CD14-positive monocyte (primary cell): ENCODE measurements at regions not wholly inside any gene's neighbourhood (a gene's known extent, or its start where the extent isn't known, plus 50 kb on each side); places are given as distances from the start of the nearest gene placed in this dataset.
A peak's percentile ranks its signal among the peaks of the same experiment; 100 is the strongest.

Source experiments
- DNase-seq, 3 donors: peaks; one replicate each; pipeline ENCODE4 v3.0.0-alpha.2; 2011 to 2022
- H2AFZ ChIP-seq: 2 replicates; pipeline ENCODE4 v1.6.0; 2012; ENCODE audit warnings: mild to moderate bottlenecking, low read depth, low read length, inconsistent platforms; ENCODE audit not compliant: insufficient read depth, poor library complexity, severe bottlenecking
- H3K27ac ChIP-seq, 2 donors: 1 replicate in 1 of 2; 2 replicates in 1 of 2; pipeline ENCODE4 v1.5.1; 2012 to 2013; ENCODE audit warnings: low read length in 2 of 2, control low read depth in 1 of 2, inconsistent platforms in 1 of 2, low read depth in 1 of 2, mild to moderate bottlenecking in 1 of 2
- H3K27me3 ChIP-seq, 2 donors: one replicate each; pipeline versions ENCODE4 v1.6.0 to v1.6.1; 2011 to 2013; ENCODE audit warnings: low read length in 2 of 2; ENCODE audit not compliant: control insufficient read depth in 2 of 2, insufficient read depth in 2 of 2
- H3K36me3 ChIP-seq, 2 donors: replicated peaks in 1 of 2; 1 replicate in 1 of 2; 2 replicates in 1 of 2; pipeline versions ENCODE4 v1.5.1 to v1.6.1; 2012 to 2013; ENCODE audit warnings: low read length in 2 of 2, control low read depth in 1 of 2, inconsistent platforms in 1 of 2, mild to moderate bottlenecking in 1 of 2; ENCODE audit not compliant: insufficient read depth in 2 of 2, control insufficient read depth in 1 of 2
- H3K4me1 ChIP-seq, 2 donors: 1 replicate in 1 of 2; 2 replicates in 1 of 2; pipeline versions ENCODE4 v1.5.1 to v1.6.1; 2012 to 2013; ENCODE audit warnings: low read length in 2 of 2, control low read depth in 1 of 2, inconsistent platforms in 1 of 2, mild to moderate bottlenecking in 1 of 2, moderate library complexity in 1 of 2; ENCODE audit not compliant: insufficient read depth in 2 of 2, control insufficient read depth in 1 of 2
- H3K4me2 ChIP-seq: replicated peaks from 2 replicates; pipeline ENCODE3; 2012; ENCODE audit warnings: low read length, moderate library complexity, mild to moderate bottlenecking; ENCODE audit not compliant: poor library complexity, severe bottlenecking; ENCODE audit errors: extremely low read depth
- H3K4me3 ChIP-seq, 3 experiments: fragments of 200-600 bp in 1 of 3; sonication (generic) in 1 of 3; replicated peaks in 1 of 3; 1 replicate in 2 of 3; 2 replicates in 1 of 3; pipeline ENCODE4 v1.5.1; 2011 to 2013; ENCODE audit warnings: low read length in 3 of 3, mild to moderate bottlenecking in 3 of 3, control low read depth in 2 of 3, low read depth in 2 of 3, inconsistent platforms in 1 of 3, moderate library complexity in 1 of 3
- H3K79me2 ChIP-seq: 2 replicates; pipeline ENCODE4 v1.6.0; 2012; ENCODE audit warnings: mild to moderate bottlenecking, control low read depth, inconsistent platforms, low read length, moderate library complexity; ENCODE audit not compliant: insufficient read depth
- H3K9ac ChIP-seq: 2 replicates; pipeline ENCODE4 v1.6.0; 2017; ENCODE audit warnings: low read length, mild to moderate bottlenecking; ENCODE audit not compliant: insufficient read depth, poor library complexity, severe bottlenecking
- H3K9me3 ChIP-seq, 2 donors: replicated peaks in 1 of 2; 1 replicate in 1 of 2; 2 replicates in 1 of 2; pipeline versions ENCODE4 v1.5.1 to v1.6.1; 2012 to 2013; ENCODE audit warnings: low read length in 2 of 2, control low read depth in 1 of 2; ENCODE audit not compliant: control insufficient read depth in 1 of 2, insufficient read depth in 1 of 2
- H4K20me1 ChIP-seq: 2 replicates; pipeline ENCODE4 v1.6.0; 2012; ENCODE audit warnings: mild to moderate bottlenecking, low read length, control low read depth, moderate library complexity; ENCODE audit not compliant: insufficient read depth
- H3K27ac Mint-ChIP-seq, 7 donors: one replicate each; pipeline ENCODE4 v1.8.0; 2020; ENCODE audit warnings: mild to moderate bottlenecking in 7 of 7, mixed read lengths in 7 of 7, moderate library complexity in 6 of 7, inconsistent platforms in 2 of 7
- H3K27me3 Mint-ChIP-seq, 3 donors: one replicate each; pipeline ENCODE4 v1.8.0; 2021 to 2022; ENCODE audit warnings: low read depth in 3 of 3, mild to moderate bottlenecking in 3 of 3, mixed read lengths in 3 of 3, moderate library complexity in 3 of 3, inconsistent platforms in 1 of 3
- H3K36me3 Mint-ChIP-seq, 2 donors: one replicate each; pipeline ENCODE4 v1.8.0; 2020; ENCODE audit warnings: mixed read lengths in 2 of 2, inconsistent platforms in 1 of 2, mild to moderate bottlenecking in 1 of 2
- H3K4me1 Mint-ChIP-seq: one replicate; pipeline ENCODE4 v1.8.0; 2020; ENCODE audit warnings: mild to moderate bottlenecking, mixed read lengths
- H3K4me3 Mint-ChIP-seq, 2 donors: one replicate each; pipeline ENCODE4 v1.8.0; 2020; ENCODE audit warnings: mild to moderate bottlenecking in 2 of 2, mixed read lengths in 2 of 2, moderate library complexity in 1 of 2
- H3K9me3 Mint-ChIP-seq, 7 donors: one replicate each; pipeline ENCODE4 v1.8.0; 2020 to 2022; ENCODE audit warnings: mixed read lengths in 7 of 7, mild to moderate bottlenecking in 6 of 7, moderate library complexity in 6 of 7, inconsistent platforms in 2 of 7
- CTCF ChIP-seq: fragments of 200-600 bp; IDR thresholded peaks from one replicate; pipeline ENCODE4 v1.8.0; 2022; ENCODE audit warnings: antibody characterized with exemption, mild to moderate bottlenecking
- WGBS: methylation state at CpG from one replicate; pipeline ENCODE4 v1.1.5; 2013; ENCODE audit warnings: missing lambda C conversion rate; ENCODE audit not compliant: insufficient coverage; 5-methylcytosine and 5-hydroxymethylcytosine counted together
- intact Hi-C, 2 donors: fragments of 100-400 bp; cut with micrococcal nuclease; formaldehyde crosslinking; loops; one replicate each; pipeline versions ENCODE4 v1.15.0 to v1.15.1; 2023

DNA sequence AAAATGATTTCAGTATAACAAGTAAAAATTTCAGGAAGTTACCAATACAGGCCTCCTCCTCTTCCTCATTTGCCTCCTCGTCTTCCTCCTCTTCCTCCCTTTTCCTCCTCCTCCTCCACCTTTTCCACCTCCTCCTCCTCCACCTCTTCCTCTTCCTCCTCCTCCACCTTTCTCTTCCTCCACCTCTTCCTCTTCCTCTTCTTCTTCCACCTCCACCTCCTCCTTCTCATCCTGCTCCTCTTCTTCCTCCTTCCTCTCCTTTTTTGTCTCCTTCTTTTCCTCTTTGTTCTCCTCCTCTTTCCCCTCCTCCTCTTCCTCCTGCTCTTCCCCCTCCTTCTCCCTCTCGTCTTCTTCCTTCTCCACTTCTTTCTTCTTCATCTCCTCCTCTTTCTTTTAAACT is 94.4 kb upstream of the SFMBT2 start:
- H3K4me1 ChIP-seq: peaks cover 22 to 44% of the 10 kb centered on the region in 2 donors
- WGBS: 6% methylated on average over 2 of the region's 2 CpGs
- H3K36me3 Mint-ChIP-seq: peaks cover 0 to 5% of the 10 kb centered on the region in 2 donors
- H3K27me3 Mint-ChIP-seq: peaks cover 0 to 9% (median 3%) of the 10 kb centered on the region in 3 donors
- H4K20me1 ChIP-seq: no peaks in the 10 kb centered on the region
- H3K36me3 ChIP-seq: no peaks in the 10 kb centered on the region
- H3K4me3 Mint-ChIP-seq: no peak overlapping the region
- H3K9ac ChIP-seq: no peak overlapping the region
- H3K9me3 ChIP-seq: peaks cover 4 to 9% of the 10 kb centered on the region in 2 donors
- no peak for DNase-seq
- H3K4me3 ChIP-seq: no peak overlapping the region
- intact Hi-C loops: no loop called here
- no peak overlapping the region for H3K27ac ChIP-seq
- H3K4me2 ChIP-seq: no peak overlapping the region
- peaks cover 5 to 11% (median 7%) of the 10 kb centered on the region in 7 donors for H3K9me3 Mint-ChIP-seq
- peak overlapping the region in 1 of 7 donors; percentile 71 for H3K27ac Mint-ChIP-seq
- no peaks in the 10 kb centered on the region for H3K79me2 ChIP-seq
- no peak for TF ChIP-seq CTCF
- H2AFZ ChIP-seq: no peak overlapping the region
- H3K27me3 ChIP-seq: no peaks in the 10 kb centered on the region
- H3K4me1 Mint-ChIP-seq: peaks cover 48% of the 10 kb centered on the region

- Mint-ChIP-seq H3K27ac (no peak overlapping the region), H3K9me3 (peaks cover 0 to 4% (median 0%) of the 10 kb centered on the region in 7 donors), H3K4me1 (peaks cover 41% of the 10 kb centered on the region), H3K4me3 (no peak overlapping the region), H3K27me3 (peaks cover 0 to 7% (median 3%) of the 10 kb centered on the region in 3 donors), H3K36me3 (no peaks in the 10 kb centered on the region)
- H3K79me2 ChIP-seq: no peaks in the 10 kb centered on the region
- H3K4me1 ChIP-seq: peaks cover 19 to 38% of the 10 kb centered on the region in 2 donors
- H3K27ac ChIP-seq: no peak overlapping the region
- intact Hi-C loops: no loop called here
- H3K36me3 ChIP-seq: no peaks in the 10 kb centered on the region
- H3K4me2 ChIP-seq: no peak overlapping the region
- H4K20me1 ChIP-seq: no peaks in the 10 kb centered on the region
- WGBS: 100% methylated on average over 1 of the region's 4 CpGs
- no peak for DNase-seq
- no peaks in the 10 kb centered on the region for H3K9me3 ChIP-seq
- no peak overlapping the region for H3K4me3 ChIP-seq
- H3K27me3 ChIP-seq: no peaks in the 10 kb centered on the region
- TF ChIP-seq CTCF: no peak
- no peak overlapping the region for H2AFZ ChIP-seq
- no peak overlapping the region for H3K9ac ChIP-seq
These were observed 92.4 kb upstream of the SFMBT2 start for GRCh38 chr10:7503190-7503589.
